HG03520 (cell line): ENCODE measurements at regions not wholly inside any gene's neighbourhood (a gene's known extent, or its start where the extent isn't known, plus 50 kb on each side); places are given as distances from the start of the nearest gene placed in this dataset.
"Not testable (repeated sequence)": the region's sequence is repeated elsewhere in the genome, so short reads cannot be mapped to it uniquely, and the experiment has no call there.

Experiments
- ATAC-seq: cut with Tn5 transposase; IDR thresholded peaks from one replicate; pipeline ENCODE4 v1.9.1; 2021; ENCODE audit warnings: mild to moderate bottlenecking, moderate library complexity; ENCODE audit not compliant: unreplicated experiment

DNA sequence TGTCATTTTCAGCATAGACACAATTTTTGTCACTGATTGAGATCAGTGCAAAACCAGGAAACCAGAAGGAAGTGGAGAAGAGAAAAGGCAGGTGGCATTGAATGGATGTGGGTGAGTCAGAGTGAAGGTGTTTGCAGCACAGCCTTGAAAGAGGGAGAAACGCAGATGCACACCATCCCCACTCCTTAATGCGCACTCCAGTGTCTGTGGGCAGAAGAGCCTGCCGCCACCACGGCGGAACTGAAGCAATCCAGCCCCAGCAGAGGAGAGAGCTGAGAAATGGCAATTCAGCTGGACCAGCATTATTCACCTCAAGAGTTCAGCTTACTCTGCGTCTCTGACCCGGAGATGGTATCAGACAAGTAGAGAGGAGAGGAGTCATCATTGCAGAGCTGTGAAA, 393.1 kb upstream of the FRG1 start:
- no peak for ATAC-seq

DNA sequence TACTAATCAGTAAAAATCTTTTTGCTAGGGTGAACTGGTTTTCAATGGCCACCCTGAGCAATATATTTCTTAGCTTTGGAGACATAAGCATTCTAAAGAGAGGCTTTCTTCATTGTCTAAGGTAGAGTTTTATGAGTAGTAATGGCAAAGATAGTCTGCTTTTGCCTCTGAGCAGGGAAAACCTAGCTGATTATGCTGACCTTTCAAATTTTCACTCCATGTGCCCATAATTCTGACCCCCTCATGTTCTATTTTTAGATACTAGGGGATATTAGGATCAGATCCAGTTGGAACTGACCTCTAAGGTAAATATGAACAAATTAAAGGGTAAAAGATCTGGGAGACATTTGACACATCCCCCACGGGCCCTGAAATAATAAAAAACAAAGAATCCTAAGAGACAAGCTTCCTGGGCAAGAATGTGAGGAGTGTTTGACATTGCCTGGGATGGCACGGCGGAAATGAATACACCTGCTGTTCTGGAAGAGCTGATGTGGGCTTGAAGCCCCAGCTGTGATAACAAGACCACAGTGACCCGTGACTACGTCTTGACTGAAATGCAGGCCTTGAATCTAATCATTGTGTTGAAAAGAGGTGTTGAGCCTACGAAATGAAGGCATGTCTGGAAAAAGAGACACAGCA, 392.1 kb upstream of the FRG1 start:
- ATAC-seq, result no peak

DNA sequence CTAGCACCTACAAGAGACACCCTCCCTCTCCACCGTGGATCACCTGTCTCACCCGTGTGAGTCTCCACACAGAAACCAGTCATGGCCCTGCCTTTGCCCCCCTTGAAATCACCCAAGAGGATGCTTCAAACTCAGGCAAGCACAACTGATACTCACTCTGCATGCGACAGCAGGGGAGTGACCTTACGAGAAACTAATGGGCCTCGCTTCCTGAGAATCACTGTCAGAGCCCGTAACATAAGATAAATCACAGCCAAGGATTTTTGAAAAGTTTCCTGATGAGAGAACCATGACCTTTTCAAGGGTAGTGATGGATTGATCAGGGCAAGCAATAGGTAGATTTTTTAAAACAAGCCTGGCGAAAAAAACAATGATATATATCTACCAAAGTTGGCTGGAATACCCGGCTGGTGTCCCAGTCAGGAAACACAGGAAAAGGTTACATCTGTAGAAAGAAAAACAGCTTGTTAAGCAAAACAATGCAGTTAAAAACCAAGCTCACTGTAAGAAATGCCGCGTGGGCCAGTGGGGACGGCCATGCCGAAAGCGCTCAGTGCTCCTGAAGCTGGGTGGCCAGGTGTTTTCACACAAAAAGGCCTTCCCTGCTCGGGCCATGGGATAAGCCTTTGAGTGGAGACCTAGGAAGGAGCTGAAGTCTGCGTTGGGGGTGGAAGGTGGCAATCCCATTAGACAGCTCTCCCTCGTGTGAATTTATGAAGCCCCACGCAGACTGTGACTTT, 388.6 kb upstream of the FRG1 start:
- not testable (repeated sequence) for ATAC-seq

DNA sequence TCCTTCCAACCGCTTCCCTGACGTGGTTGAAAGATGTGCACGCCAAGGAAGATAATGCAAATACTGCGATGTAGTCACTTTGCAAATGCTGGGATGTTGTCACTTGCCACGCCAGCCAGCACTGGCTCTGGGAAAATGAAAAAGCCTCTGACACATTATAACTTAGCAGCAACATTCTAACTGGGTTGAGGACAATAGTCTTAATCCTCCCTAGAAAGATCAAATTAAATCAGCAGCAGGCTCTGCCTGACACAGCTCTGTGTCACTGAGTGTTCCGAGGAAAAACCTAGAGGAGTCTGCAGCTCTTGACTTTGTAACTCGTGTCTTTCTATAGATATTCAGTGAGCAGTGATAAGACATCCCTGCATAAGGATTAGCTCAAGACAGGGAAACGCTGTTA, 380.1 kb upstream of the FRG1 start:
- not testable (repeated sequence) for ATAC-seq

DNA sequence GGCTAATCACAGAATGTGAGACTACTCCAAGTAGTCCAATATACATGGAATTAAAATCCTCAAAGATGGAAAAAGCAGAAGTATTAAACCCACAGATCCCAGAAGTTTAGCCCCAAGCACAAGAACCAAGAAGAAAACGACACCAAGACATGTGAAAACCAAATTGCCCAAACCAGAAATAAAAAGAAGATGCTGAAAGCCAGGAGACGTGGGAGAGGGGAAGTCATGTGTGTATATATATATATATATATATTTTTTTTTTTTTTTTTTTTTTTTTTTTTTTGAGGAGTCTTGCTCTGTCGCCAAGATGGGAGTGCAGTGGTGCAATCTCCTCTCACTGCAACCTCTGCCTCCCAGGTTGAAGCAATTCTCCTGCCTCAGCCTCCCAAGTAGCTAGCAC, 376.9 kb upstream of the FRG1 start:
- ATAC-seq, result not testable (repeated sequence)

DNA sequence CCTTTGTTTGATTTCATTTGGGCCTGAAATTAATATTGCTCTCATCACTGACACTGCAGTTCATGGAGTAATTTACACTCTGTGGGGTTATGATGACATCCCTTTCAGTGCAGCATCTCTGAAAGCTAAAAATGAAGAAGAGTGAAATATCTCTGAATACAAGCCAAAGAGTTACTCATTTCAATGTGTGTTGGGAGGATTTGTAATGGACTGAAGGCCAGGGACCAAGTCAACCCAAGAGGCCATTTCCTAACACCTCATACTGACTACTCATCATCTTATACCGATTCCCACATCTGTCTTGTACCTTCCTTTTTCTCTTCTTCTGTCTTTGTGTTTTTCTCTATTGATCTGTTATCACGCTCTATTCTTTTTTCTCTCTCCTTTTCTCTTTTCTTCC, 374.4 kb upstream of the FRG1 start:
- ATAC-seq, result not testable (repeated sequence)

DNA sequence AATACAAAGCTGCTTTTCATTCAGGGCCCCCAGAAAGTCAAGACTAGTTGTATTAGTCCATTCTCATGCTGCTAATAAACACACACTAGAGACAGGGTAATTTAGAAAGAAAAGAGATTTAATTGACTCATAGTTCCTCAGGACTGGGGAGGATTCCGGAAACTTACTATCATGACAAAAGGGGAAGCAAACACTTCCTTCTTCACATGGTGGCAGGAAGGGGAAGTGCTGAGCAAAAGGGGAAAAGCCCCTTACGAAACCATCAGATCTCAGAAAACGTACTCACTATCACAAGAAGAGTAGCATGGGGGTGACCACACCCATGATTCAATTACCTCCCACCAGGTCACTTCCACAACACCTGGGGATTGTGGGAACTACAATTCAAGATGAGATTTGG, 373.8 kb upstream of the FRG1 start:
- not testable (repeated sequence) for ATAC-seq

DNA sequence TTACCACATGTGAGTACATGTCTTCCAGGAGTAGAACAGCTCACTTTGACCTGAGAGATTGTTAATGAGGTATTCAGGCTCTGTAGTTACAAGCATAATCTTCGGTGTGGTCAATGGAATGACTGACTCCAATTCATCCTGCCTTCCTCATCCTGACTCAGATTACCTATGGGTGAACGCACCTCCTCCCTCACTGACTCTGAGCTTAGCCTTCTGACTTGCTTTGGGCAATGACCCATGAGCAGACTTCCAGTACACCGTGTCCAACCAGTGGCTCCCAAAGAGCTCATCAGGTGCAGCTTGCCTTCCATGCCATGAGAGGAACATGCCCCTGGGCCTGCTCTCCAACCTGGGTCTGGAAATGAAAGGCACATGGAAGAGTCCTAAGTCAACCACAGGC, 361.0 kb upstream of the FRG1 start:
- not testable (repeated sequence) for ATAC-seq

DNA sequence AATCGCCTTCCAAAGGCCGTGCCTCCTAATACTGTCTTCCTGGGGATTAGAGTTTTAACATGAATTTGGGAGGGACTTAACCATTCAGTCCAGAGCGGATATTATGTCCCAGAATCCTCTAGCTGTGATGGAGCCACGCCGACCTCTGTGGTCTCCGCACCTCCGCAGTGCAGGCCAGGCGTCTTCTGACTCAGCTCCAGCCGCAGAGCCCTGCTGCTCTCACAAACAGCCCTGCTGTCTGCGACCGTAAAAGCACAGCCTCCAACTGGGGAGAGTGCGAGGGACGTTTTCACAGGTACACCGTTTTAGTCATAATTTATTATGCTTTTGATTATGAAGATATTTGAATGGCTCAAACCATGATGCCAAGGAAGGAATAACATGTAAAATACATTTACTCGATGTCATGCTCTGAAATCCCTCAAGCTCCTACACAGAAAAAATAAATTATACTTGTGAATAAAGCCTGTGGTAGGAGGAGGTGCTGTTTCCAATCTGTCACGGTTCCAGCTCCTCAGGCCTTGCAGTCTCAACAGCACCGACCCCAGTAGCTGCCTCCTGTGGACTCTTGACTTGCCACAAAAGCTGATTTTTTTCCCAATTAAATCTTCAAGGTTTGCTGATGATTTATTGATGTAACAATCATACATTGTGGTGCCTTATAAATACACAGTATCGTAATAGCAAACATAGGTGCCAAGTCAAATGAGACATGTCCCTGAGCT, 353.6 kb upstream of the FRG1 start:
- not testable (repeated sequence) for ATAC-seq

DNA sequence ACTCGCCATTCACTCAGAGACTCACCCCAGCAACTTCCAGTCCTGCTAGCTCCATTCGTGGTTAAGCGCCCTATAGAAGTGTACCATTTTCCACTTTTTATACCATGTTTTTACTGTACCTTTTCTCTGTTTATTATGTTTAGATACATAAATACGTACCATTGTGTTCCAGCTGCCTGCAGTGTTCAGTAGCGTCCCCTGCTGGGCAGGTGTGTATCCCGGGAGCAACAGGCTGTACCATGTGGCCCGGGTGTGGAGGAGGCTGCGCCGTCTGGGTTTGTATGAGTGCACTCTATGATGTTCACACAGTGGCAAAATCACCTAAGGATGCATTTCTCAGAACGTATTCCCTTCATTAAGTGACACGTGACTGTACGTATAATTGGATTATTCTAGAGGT, 351.5 kb upstream of the FRG1 start:
- not testable (repeated sequence) for ATAC-seq

DNA sequence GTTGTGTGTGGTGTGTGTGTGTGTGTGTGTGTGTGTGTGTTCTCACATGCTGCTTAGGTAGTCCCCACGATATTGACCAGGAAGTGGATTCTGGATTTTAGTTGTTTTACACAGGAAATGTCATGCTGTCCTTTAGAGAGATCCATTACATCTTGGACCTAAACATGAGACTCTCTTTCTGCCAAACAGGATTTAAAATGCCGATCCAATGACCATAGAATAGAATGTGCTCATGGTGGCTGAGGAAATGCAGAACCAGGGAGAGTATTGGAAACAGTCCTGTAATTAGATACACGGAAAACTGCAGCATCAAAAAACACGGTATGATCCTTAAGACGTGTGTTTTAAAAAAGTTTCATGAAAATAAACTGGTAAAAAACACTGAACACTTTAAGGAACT, 347.8 kb upstream of the FRG1 start:
- no peak for ATAC-seq

DNA sequence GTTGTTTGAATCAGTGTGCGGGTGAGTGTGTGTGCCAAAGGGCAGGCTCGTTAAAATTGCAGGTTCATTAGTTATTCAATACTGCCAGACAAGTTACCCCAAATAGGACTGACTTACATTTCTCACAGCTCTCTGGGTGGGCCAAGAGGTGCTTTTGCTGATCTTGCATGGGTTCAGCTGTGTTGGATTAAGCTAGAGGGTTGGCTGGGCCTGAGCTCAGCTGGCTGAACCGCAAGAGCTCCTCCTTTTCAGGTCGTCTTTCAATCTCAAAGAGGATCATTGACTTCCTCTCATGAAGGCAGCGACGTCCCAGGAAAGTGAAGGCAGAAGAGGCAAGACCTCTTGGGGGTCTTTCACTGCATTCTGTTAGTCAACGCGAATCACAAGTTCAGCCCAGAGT, 343.3 kb upstream of the FRG1 start:
- ATAC-seq, result no peak

DNA sequence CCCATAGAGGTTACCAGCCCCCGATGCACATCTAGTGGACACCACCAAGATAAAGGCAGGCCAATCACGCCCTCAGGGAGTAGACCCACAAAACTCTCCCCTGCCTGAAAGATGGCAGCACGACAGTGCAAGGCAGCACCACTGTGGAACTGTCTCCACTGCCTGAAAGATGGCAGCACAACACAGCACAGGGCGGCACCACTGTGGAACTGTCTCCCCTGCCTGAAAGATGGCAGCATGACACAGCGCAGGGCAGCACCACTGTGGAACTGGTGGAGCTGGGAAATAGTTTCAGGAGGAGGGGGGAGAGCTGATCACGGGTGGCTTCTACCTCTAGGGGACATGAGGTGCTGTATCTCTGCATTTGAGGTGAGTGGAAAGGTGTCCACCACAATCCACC, 340.4 kb upstream of the FRG1 start:
- ATAC-seq, result no peak

DNA sequence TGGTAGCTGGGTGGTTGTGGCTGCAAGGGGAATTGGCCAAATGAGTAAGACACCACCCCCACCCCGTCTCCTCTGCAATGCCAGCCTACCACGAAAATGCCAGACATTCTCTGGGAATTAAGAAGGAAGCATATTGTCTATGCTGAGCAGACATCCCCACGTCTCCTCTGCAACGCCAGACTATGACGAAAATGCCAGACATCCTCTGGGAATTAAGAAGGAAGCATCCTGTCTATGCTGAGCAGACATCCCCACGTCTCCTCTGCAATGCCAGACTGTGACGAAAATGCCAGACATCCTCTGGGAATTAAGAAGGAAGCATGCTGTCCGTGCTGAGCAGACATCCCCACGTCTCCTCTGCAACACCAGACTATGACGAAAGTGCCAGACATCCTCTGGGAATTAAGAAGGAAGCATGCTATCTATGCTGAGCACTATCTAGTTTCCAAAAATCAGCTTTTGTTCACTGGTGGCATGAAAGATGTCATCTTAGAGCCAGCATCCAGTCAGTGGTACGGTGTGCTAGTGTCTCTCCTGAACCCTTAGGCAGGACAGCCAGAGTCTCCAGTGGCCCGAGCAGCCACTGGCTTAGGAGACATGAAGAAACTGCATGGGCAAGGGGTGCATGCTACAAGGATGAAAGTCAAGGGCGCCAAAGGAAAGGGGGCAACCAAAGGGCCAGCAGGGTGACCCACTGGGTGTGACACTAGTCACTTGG, 339.8 kb upstream of the FRG1 start:
- ATAC-seq, result no peak

DNA sequence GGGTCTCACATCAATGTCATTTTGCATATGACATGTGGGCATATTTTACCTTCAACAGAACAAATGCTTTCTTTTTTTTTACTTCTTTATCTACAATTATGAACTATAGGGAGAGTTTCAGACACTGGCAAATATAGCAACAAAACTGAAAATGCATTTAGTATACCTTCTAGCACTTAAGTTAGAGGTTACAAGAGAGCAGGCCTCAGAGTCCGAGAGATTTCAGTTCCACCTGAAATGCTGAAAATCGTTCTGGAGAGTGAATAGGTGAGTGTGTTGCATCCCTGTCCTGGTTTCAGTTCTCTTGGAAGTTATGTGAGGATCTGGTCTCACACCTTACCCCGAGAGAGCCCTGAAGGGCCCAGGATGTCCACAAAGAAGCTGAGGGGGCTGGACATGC, 337.8 kb upstream of the FRG1 start:
- not testable (repeated sequence) for ATAC-seq

DNA sequence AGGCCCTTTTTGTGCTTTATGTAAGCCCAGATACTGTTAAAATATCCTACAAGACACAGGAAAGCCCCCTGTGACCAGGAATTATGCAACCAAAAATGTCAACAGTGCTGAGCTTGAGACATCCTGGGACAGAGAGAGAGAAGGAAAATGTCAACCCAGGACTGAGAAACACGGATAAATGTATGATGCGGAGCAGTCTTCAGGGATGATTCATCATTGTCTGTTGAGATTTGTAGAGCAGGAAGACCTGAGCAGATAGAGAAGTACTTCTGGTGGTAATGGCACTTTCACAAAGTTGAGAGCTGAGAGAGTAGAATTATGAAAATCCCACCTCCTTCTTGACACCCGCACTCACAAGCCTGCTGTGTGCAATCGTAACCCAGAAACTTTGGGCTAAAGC, 330.1 kb upstream of the FRG1 start:
- not testable (repeated sequence) for ATAC-seq

DNA sequence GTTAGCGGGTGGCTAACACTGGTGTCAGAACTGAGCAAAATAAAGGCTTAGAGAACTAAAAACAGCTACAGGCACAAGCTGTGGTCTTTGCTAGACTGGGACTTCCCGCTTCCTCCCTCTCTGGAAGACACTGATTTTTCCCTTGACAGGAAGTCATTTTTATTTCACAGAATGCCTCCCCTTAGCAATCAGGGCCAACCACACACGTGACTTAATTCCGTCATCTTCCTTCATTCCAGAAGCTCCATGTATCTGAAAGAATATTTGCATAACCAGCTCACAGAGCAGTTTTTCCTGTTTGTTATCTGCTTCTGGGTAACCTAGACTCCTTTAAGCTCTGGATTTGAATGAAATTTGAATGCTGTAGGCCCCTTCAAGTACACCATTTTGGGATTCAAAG, 327.5 kb upstream of the FRG1 start:
- no peak for ATAC-seq

DNA sequence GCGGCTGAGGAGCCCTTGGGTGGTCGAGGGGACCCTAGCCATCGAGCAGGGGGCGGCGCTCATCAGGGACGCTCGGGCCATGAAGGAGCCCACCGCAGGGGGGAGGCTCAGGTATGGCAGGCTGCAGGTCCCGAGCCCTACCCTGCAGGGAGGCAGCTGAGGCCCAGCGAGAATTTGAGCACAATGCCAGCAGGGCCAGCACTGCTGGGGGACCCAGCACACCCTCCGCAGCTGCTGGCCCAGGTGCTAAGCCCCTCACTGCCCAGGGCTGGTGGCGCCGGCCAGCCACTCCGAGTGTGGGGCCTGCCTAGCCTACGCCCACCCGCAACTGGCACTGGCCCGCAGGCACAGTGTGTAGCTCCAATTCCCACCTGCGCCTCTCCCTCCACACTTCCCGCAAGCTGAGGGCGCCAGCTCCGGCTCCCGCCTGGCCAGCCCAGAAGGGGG, 325.4 kb upstream of the FRG1 start:
- no peak for ATAC-seq

DNA sequence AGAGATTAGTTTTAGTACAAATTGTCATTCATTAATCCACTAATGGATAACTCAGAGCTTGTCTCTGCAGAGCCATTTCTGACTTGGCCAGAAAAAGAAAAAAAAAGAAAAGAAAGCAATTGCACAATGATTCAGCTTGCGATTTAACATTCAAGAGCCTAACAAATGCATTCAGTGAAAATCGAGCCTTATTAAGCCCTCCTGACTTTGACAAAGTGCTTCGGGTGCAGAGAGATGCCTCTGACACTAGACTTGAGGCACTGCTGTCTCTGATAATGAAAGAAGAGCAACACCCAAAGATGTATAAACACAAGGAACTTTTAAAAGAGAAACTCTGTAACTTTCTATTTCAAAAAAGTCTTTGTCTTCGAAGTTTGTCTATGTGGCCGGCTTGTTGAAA, 322.9 kb upstream of the FRG1 start:
- not testable (repeated sequence) for ATAC-seq

DNA sequence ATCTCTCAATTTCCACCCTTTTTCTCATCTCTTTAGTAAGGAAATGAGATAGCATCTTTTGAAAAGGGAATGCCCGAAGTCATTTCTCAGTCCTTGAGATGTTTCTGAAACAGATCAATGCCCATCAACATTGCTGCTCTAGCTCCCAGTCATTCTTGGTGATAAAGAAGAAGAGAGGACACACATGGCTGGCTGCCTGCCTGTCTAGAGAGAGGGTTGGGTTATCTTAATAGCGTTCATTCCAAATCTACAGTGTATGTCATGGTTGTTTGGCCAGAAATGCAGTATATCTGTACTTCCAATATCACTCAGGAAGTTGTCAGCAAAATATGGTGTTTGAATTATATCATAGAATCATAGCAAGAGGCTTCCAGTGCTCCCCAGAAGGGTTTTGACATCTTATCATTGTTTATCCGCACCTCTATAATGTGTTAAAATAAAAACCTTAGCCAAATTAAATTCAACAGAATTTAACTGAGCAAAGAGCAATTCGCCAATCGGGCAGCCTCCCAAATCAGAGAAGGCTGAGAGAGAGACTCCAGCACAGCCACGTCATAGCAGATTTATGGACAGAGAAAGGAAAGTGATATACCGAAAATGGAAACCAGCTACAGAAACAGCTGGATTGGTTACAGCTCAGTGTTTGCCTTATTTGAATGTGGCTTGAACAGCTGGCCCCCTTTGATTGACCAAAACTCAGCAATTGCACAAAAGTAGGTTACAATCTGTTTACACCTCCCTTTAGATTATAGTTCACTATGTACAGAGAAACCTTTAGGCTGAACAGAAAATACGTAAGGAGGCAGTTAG, 321.0 kb upstream of the FRG1 start:
- not testable (repeated sequence) for ATAC-seq
